Naive thymus-derived CD8-positive, alpha-beta T cell (primary cell): ENCODE measurements at regions not wholly inside any gene's neighbourhood (a gene's known extent, or its start where the extent isn't known, plus 50 kb on each side); places are given as distances from the start of the nearest gene placed in this dataset.

Experiments
- ATAC-seq, 2 donors: fragments of 150-1000 bp; cut with Tn5 transposase in 1 of 2; sonication (Bioruptor Pico), chemical (Tn5 transposase) in 1 of 2; 1 replicate in 1 of 2; 2 replicates in 1 of 2; pipeline ENCODE4 v1.10.0; 2021; ENCODE audit warnings: mild to moderate bottlenecking in 2 of 2, moderate library complexity in 2 of 2
- POLR2A ChIA-PET: fragments of 350-600 bp; sonication (Branson Sonifier 250); formaldehyde crosslinking; loops from one replicate; lab custom pipeline; 2021; ENCODE audit warnings: antibody characterized with exemption; lab: Charles Lee
- DNase-seq, 10 donors: peaks; one replicate each; pipeline versions ENCODE4 v3.0.0 to v3.0.0-alpha.2; 2020 to 2022
- H3K27ac Mint-ChIP-seq, 10 donors: one replicate each; pipeline ENCODE4 v1.8.0; 2020 to 2022; ENCODE audit warnings: mild to moderate bottlenecking in 10 of 10, mixed read lengths in 10 of 10, moderate library complexity in 4 of 10, inconsistent platforms in 1 of 10
- H3K27me3 Mint-ChIP-seq, 5 donors: one replicate each; pipeline ENCODE4 v1.8.0; 2021 to 2022; ENCODE audit warnings: mixed read lengths in 5 of 5
- H3K36me3 Mint-ChIP-seq, 3 donors: one replicate each; pipeline ENCODE4 v1.8.0; 2020 to 2022; ENCODE audit warnings: mixed read lengths in 3 of 3, mild to moderate bottlenecking in 2 of 3, inconsistent platforms in 1 of 3
- H3K4me1 Mint-ChIP-seq, 4 donors: one replicate each; pipeline ENCODE4 v1.8.0; 2021 to 2022; ENCODE audit warnings: mixed read lengths in 4 of 4
- H3K4me3 Mint-ChIP-seq, 10 donors: one replicate each; pipeline ENCODE4 v1.8.0; 2020 to 2022; ENCODE audit warnings: mild to moderate bottlenecking in 10 of 10, mixed read lengths in 10 of 10, moderate library complexity in 6 of 10, inconsistent platforms in 1 of 10
- H3K9me3 Mint-ChIP-seq, 9 donors: one replicate each; pipeline ENCODE4 v1.8.0; 2020 to 2022; ENCODE audit warnings: mixed read lengths in 9 of 9, mild to moderate bottlenecking in 3 of 9, inconsistent platforms in 1 of 9, moderate library complexity in 1 of 9

GRCh38 chr4:154081391-154081790 is 292.5 kb upstream of the SFRP2 start:
- POLR2A ChIA-PET: no interaction called here
- ATAC-seq (no peak), DNase-seq (no peak)
- H3K36me3 Mint-ChIP-seq: no peaks in the 10 kb centered on the region
- no peak overlapping the region for H3K4me3 Mint-ChIP-seq
- no peaks in the 10 kb centered on the region for H3K4me1 Mint-ChIP-seq
- no peak overlapping the region for H3K27ac Mint-ChIP-seq
- H3K27me3 Mint-ChIP-seq: peaks cover 2 to 44% (median 8%) of the 10 kb centered on the region in 5 donors
- H3K9me3 Mint-ChIP-seq: no peaks in the 10 kb centered on the region

GRCh38 chr4:154078504-154079350 is 289.8 kb upstream of the SFRP2 start:
- Mint-ChIP-seq H3K36me3 (no peaks in the 10 kb centered on the region), H3K27me3 (peaks cover 2 to 23% (median 5%) of the 10 kb centered on the region in 5 donors), H3K4me3 (no peak overlapping the region), H3K9me3 (no peaks in the 10 kb centered on the region), H3K4me1 (no peaks in the 10 kb centered on the region), H3K27ac (no peak overlapping the region)
- POLR2A ChIA-PET: no interaction called here
- no peak for ATAC-seq
- DNase-seq: no peak

GRCh38 chr4:154076921-154077320 is 288.0 kb upstream of the SFRP2 start:
- Mint-ChIP-seq H3K4me1 (no peaks in the 10 kb centered on the region), H3K9me3 (peaks cover 0 to 10% (median 0%) of the 10 kb centered on the region in 9 donors), H3K36me3 (no peaks in the 10 kb centered on the region), H3K27me3 (peaks cover 2 to 12% (median 3%) of the 10 kb centered on the region in 5 donors), H3K4me3 (no peak overlapping the region), H3K27ac (no peak overlapping the region)
- POLR2A ChIA-PET: no interaction called here
- DNase-seq (no peak), ATAC-seq (no peak)

- no peak for DNase-seq
- Mint-ChIP-seq H3K36me3 (no peaks in the 10 kb centered on the region), H3K27ac (no peak overlapping the region), H3K27me3 (peaks cover 0 to 7% (median 5%) of the 10 kb centered on the region in 5 donors), H3K4me3 (no peak overlapping the region), H3K4me1 (no peaks in the 10 kb centered on the region), H3K9me3 (peaks cover 0 to 10% (median 1%) of the 10 kb centered on the region in 9 donors)
- ATAC-seq: no peak
- POLR2A ChIA-PET: no interaction called here
Measured at GRCh38 chr4:154073107-154073822, 284.4 kb upstream of the SFRP2 start.

GRCh38 chr4:154067786-154068185 is 278.9 kb upstream of the SFRP2 start:
- peaks cover 4 to 31% (median 19%) of the 10 kb centered on the region in 9 donors for H3K9me3 Mint-ChIP-seq
- peaks cover 0 to 23% (median 3%) of the 10 kb centered on the region in 3 donors for H3K36me3 Mint-ChIP-seq
- POLR2A ChIA-PET: no interaction called here
- ATAC-seq (no peak), DNase-seq (no peak)
- H3K27me3 Mint-ChIP-seq: peaks cover 0 to 9% (median 6%) of the 10 kb centered on the region in 5 donors
- H3K4me3 Mint-ChIP-seq: no peak overlapping the region
- H3K4me1 Mint-ChIP-seq: no peaks in the 10 kb centered on the region
- H3K27ac Mint-ChIP-seq: no peak overlapping the region

GRCh38 chr4:154065368-154065767 is 276.5 kb upstream of the SFRP2 start:
- H3K9me3 Mint-ChIP-seq: peaks cover 3 to 27% (median 16%) of the 10 kb centered on the region in 9 donors
- H3K36me3 Mint-ChIP-seq: peaks cover 0 to 23% (median 3%) of the 10 kb centered on the region in 3 donors
- H3K4me1 Mint-ChIP-seq: no peaks in the 10 kb centered on the region
- peaks cover 0 to 9% (median 4%) of the 10 kb centered on the region in 5 donors for H3K27me3 Mint-ChIP-seq
- H3K4me3 Mint-ChIP-seq: no peak overlapping the region
- ATAC-seq (no peak), DNase-seq (no peak)
- no peak overlapping the region for H3K27ac Mint-ChIP-seq
- POLR2A ChIA-PET: no interaction called here

GRCh38 chr4:154064244-154064643 is 275.4 kb upstream of the SFRP2 start:
- no peak for DNase-seq
- Mint-ChIP-seq H3K36me3 (peaks cover 0 to 23% (median 3%) of the 10 kb centered on the region in 3 donors), H3K27me3 (peaks cover 0 to 9% (median 4%) of the 10 kb centered on the region in 5 donors), H3K4me3 (no peak overlapping the region), H3K9me3 (peaks cover 3 to 27% (median 16%) of the 10 kb centered on the region in 9 donors), H3K4me1 (no peaks in the 10 kb centered on the region), H3K27ac (no peak overlapping the region)
- POLR2A ChIA-PET: no interaction called here
- ATAC-seq: no peak

GRCh38 chr4:154049457-154050181 is 260.7 kb upstream of the SFRP2 start:
- peaks cover 0 to 20% (median 6%) of the 10 kb centered on the region in 3 donors for H3K36me3 Mint-ChIP-seq
- H3K4me3 Mint-ChIP-seq: no peak overlapping the region
- H3K27ac Mint-ChIP-seq: no peak overlapping the region
- DNase-seq: no peak
- H3K9me3 Mint-ChIP-seq: peaks cover 2 to 26% (median 20%) of the 10 kb centered on the region in 9 donors
- no peak for ATAC-seq
- POLR2A ChIA-PET: no interaction called here
- H3K4me1 Mint-ChIP-seq: no peaks in the 10 kb centered on the region
- peaks cover 0 to 23% (median 6%) of the 10 kb centered on the region in 5 donors for H3K27me3 Mint-ChIP-seq

GRCh38 chr4:154047733-154048132 is 258.9 kb upstream of the SFRP2 start:
- Mint-ChIP-seq H3K4me3 (no peak overlapping the region), H3K36me3 (peaks cover 0 to 4% (median 0%) of the 10 kb centered on the region in 3 donors), H3K9me3 (peaks cover 0 to 9% (median 6%) of the 10 kb centered on the region in 9 donors), H3K27ac (no peak overlapping the region), H3K4me1 (no peaks in the 10 kb centered on the region), H3K27me3 (peaks cover 0 to 23% (median 6%) of the 10 kb centered on the region in 5 donors)
- ATAC-seq (no peak), DNase-seq (no peak)
- POLR2A ChIA-PET: no interaction called here

- DNase-seq: no peak
- H3K36me3 Mint-ChIP-seq: no peaks in the 10 kb centered on the region
- no peaks in the 10 kb centered on the region for H3K4me1 Mint-ChIP-seq
Measured at GRCh38 chr4:154044742-154045485, 256.0 kb upstream of the SFRP2 start.

GRCh38 chr4:154044108-154044531 is 255.2 kb upstream of the SFRP2 start:
- no peak overlapping the region for H3K4me3 Mint-ChIP-seq
- ATAC-seq: no peak
- H3K36me3 Mint-ChIP-seq: no peaks in the 10 kb centered on the region
- no peak overlapping the region for H3K27ac Mint-ChIP-seq
- H3K4me1 Mint-ChIP-seq: no peaks in the 10 kb centered on the region
- POLR2A ChIA-PET: no interaction called here
- H3K27me3 Mint-ChIP-seq: peaks cover 0 to 32% (median 7%) of the 10 kb centered on the region in 5 donors
- no peak for DNase-seq
- H3K9me3 Mint-ChIP-seq: no peaks in the 10 kb centered on the region

More at GRCh38 chr4:154044742-154045485, 256.0 kb upstream of the SFRP2 start:
- POLR2A ChIA-PET: no interaction called here
- ATAC-seq: no peak
- Mint-ChIP-seq H3K4me3 (no peak overlapping the region), H3K27me3 (peaks cover 0 to 32% (median 7%) of the 10 kb centered on the region in 5 donors), H3K9me3 (no peaks in the 10 kb centered on the region), H3K27ac (no peak overlapping the region)

GRCh38 chr4:154041640-154042039 is 252.8 kb upstream of the SFRP2 start:
- H3K36me3 Mint-ChIP-seq: no peaks in the 10 kb centered on the region
- no peak overlapping the region for H3K27ac Mint-ChIP-seq
- no peaks in the 10 kb centered on the region for H3K4me1 Mint-ChIP-seq
- no peak overlapping the region for H3K4me3 Mint-ChIP-seq
- DNase-seq (no peak), ATAC-seq (no peak)
- H3K27me3 Mint-ChIP-seq: peaks cover 10 to 41% (median 12%) of the 10 kb centered on the region in 5 donors
- POLR2A ChIA-PET: no interaction called here
- no peaks in the 10 kb centered on the region for H3K9me3 Mint-ChIP-seq
